Loucy (cell line): ENCODE measurements at regions not wholly inside any gene's neighbourhood (a gene's known extent, or its start where the extent isn't known, plus 50 kb on each side); places are given as distances from the start of the nearest gene placed in this dataset.

Experiments
- EZH2phosphoT487 ChIP-seq: fragments of 200-600 bp; IDR thresholded peaks from 2 replicates; pipeline ENCODE4 v1.6.1; 2018; ENCODE audit warnings: antibody characterized with exemption, mild to moderate bottlenecking, moderate library complexity, borderline replicate concordance
- TF ChIP-seq, protein P1 (sequence below): fragments of 200-600 bp; sonication (generic); conservative IDR thresholded peaks from 2 replicates; pipeline ENCODE4 v1.5.1; 2014; ENCODE audit warnings: mild to moderate bottlenecking, antibody characterized with exemption, low read length

DNA sequence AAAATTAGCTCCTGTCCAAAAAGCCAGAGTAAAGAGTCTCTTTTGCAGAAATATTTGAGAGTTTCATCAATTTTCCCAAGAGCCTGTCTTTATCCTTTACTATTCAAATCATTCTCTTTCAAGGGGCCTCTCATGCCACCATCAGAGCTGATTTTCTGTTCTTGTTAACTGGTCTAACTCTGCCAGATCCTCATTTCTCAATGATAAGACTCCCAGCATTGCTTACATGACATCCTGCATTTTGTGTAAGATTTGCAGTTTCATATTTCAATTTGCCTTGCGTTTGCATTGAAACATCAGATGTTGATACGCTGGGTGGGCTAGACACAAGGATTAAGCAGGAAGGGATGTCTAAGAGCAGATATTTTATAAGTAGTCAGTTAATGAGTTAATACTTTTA is 228.7 kb downstream of the TBL1XR1 start:
- TF ChIP-seq, protein P1, sequence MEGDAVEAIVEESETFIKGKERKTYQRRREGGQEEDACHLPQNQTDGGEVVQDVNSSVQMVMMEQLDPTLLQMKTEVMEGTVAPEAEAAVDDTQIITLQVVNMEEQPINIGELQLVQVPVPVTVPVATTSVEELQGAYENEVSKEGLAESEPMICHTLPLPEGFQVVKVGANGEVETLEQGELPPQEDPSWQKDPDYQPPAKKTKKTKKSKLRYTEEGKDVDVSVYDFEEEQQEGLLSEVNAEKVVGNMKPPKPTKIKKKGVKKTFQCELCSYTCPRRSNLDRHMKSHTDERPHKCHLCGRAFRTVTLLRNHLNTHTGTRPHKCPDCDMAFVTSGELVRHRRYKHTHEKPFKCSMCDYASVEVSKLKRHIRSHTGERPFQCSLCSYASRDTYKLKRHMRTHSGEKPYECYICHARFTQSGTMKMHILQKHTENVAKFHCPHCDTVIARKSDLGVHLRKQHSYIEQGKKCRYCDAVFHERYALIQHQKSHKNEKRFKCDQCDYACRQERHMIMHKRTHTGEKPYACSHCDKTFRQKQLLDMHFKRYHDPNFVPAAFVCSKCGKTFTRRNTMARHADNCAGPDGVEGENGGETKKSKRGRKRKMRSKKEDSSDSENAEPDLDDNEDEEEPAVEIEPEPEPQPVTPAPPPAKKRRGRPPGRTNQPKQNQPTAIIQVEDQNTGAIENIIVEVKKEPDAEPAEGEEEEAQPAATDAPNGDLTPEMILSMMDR, result no peak
- TF ChIP-seq EZH2phosphoT487, result no peak
